SK-N-SH (cell line): ENCODE measurements at regions not wholly inside any gene's neighbourhood (a gene's known extent, or its start where the extent isn't known, plus 50 kb on each side); places are given as distances from the start of the nearest gene placed in this dataset.
"Not testable (repeated sequence)": the region's sequence is repeated elsewhere in the genome, so short reads cannot be mapped to it uniquely, and the experiment has no call there.

ENCODE experiments used
- CTCF ChIA-PET: fragments of 300-600, 350-600 bp; formaldehyde crosslinking; extraction: SDS; loops from one replicate; lab custom pipeline; 2021; lab: Yijun Ruan, JAX
- POLR2A ChIA-PET: fragments of 350-600 bp; sonication (Branson Sonifier 250); formaldehyde crosslinking; extraction: SDS; loops from one replicate; lab custom pipeline; 2020; ENCODE audit warnings: antibody characterized with exemption, inconsistent platforms; lab: Yijun Ruan, JAX
- DNase-seq: peaks from one replicate; pipeline ENCODE4 v3.0.0; 2012
- H2AFZ ChIP-seq: fragments of 200-600 bp; sonication (generic); 2 replicates; pipeline ENCODE4 v1.8.1; 2016; ENCODE audit warnings: antibody characterized with exemption, mild to moderate bottlenecking, low read depth
- H3F3A ChIP-seq: fragments of 200-600 bp; sonication (generic); replicated peaks from 2 replicates; pipeline ENCODE3; 2016; ENCODE audit warnings: antibody characterized with exemption, mild to moderate bottlenecking; ENCODE audit not compliant: insufficient read depth
- H3K27ac ChIP-seq, 2 experiments: fragments of 200-500 bp in 1 of 2; fragments of 200-600 bp in 1 of 2; sonication (Bioruptor generic) in 1 of 2; sonication (generic), shearing (Covaris generic) in 1 of 2; 2 replicates each; pipeline versions ENCODE4 v1.5.1 to v1.6.1; 2014 to 2016; ENCODE audit warnings: low read depth in 2 of 2, inconsistent platforms in 1 of 2, low read length in 1 of 2, mild to moderate bottlenecking in 1 of 2, mixed read lengths in 1 of 2
- H3K27me3 ChIP-seq: fragments of 200-600 bp; sonication (generic), shearing (Covaris generic); 2 replicates; pipeline ENCODE4 v1.6.1; 2016; ENCODE audit warnings: mixed run types; ENCODE audit not compliant: insufficient read depth
- H3K36me3 ChIP-seq, 2 experiments: fragments of 200-500 bp in 1 of 2; fragments of 200-600 bp in 1 of 2; sonication (Bioruptor generic) in 1 of 2; sonication (generic) in 1 of 2; replicated peaks in 1 of 2; 2 replicates each; pipeline versions ENCODE3 to v1.5.1; 2014 to 2016; ENCODE audit warnings: low read length in 1 of 2, mild to moderate bottlenecking in 1 of 2; ENCODE audit not compliant: insufficient read depth in 2 of 2, control insufficient read depth in 1 of 2
- H3K4me1 ChIP-seq, 2 experiments: fragments of 200-500 bp in 1 of 2; fragments of 200-600 bp in 1 of 2; sonication (Bioruptor generic) in 1 of 2; sonication (generic), shearing (Covaris generic) in 1 of 2; 2 replicates each; pipeline versions ENCODE4 v1.5.1 to v1.6.1; 2014 to 2016; ENCODE audit warnings: low read depth in 1 of 2, low read length in 1 of 2, mixed run types in 1 of 2; ENCODE audit not compliant: insufficient read depth in 2 of 2, control insufficient read depth in 1 of 2
- H3K4me2 ChIP-seq: fragments of 200-600 bp; sonication (generic), shearing (Covaris generic); 2 replicates; pipeline ENCODE4 v1.6.1; 2017; ENCODE audit warnings: mixed run types
- H3K4me3 ChIP-seq, 2 experiments: fragments of 200-500 bp in 1 of 2; fragments of 200-600 bp in 1 of 2; sonication (Bioruptor generic) in 1 of 2; sonication (generic), shearing (Covaris generic) in 1 of 2; 2 replicates each; pipeline versions ENCODE4 v1.5.1 to v1.8.1; 2014 to 2016; ENCODE audit warnings: low read depth in 2 of 2, inconsistent platforms in 1 of 2, low read length in 1 of 2, mild to moderate bottlenecking in 1 of 2, mixed read lengths in 1 of 2, moderate library complexity in 1 of 2
- H3K79me2 ChIP-seq: fragments of 200-600 bp; sonication (generic); 2 replicates; pipeline ENCODE4 v1.8.1; 2017; ENCODE audit warnings: mild to moderate bottlenecking; ENCODE audit not compliant: insufficient read depth
- H3K9ac ChIP-seq: fragments of 200-600 bp; sonication (generic); 2 replicates; pipeline ENCODE4 v1.6.1; 2017; ENCODE audit warnings: mixed run types
- H3K9me2 ChIP-seq: fragments of 200-600 bp; sonication (generic); 2 replicates; pipeline ENCODE4 v1.6.1; 2017; ENCODE audit warnings: mixed run types
- H3K9me3 ChIP-seq: fragments of 200-600 bp; sonication (generic); 2 replicates; pipeline ENCODE4 v1.6.1; 2017; ENCODE audit warnings: mixed run types, mild to moderate bottlenecking, moderate library complexity
- H4K20me1 ChIP-seq: fragments of 200-600 bp; sonication (generic); 2 replicates; pipeline ENCODE4 v1.6.1; 2017; ENCODE audit warnings: mild to moderate bottlenecking, mixed run types; ENCODE audit not compliant: insufficient read depth
- ELF1 ChIP-seq: IDR thresholded peaks from 2 replicates; pipeline ENCODE4 v1.4.0; 2012
- EP300 ChIP-seq, 2 experiments: IDR thresholded peaks; 2 replicates each; pipeline versions ENCODE4 v1.4.0 to v1.6.1; 2012; ENCODE audit warnings: borderline replicate concordance in 1 of 2, low read depth in 1 of 2, low read length in 1 of 2
- FOXJ3 ChIP-seq: sonication (generic); formaldehyde crosslinking; IDR thresholded peaks from 2 replicates; pipeline ENCODE4 v1.5.1; 2020; ENCODE audit warnings: mild to moderate bottlenecking, missing genetic modification reagents
- FOXM1 ChIP-seq: IDR thresholded peaks from 2 replicates; pipeline ENCODE4 v1.4.0; 2012; ENCODE audit warnings: low read depth, mild to moderate bottlenecking
- MEF2A ChIP-seq: IDR thresholded peaks from 2 replicates; pipeline ENCODE4 v1.4.0; 2012; ENCODE audit warnings: low read depth, borderline replicate concordance
- MXI1 ChIP-seq: IDR thresholded peaks from 2 replicates; pipeline ENCODE4 v1.6.1; 2012; ENCODE audit warnings: mild to moderate bottlenecking, low read depth, low read length, improper control_type of control experiment
- POLR2AphosphoS5 ChIP-seq: IDR thresholded peaks from 2 replicates; pipeline ENCODE4 v1.6.1; 2012; ENCODE audit warnings: low read depth, low read length
- RAD21 ChIP-seq: IDR thresholded peaks from 2 replicates; pipeline ENCODE4 v1.6.1; 2012; ENCODE audit warnings: mild to moderate bottlenecking, low read length
- RFX5 ChIP-seq: IDR thresholded peaks from 2 replicates; pipeline ENCODE4 v1.6.1; 2012; ENCODE audit warnings: mild to moderate bottlenecking, improper control_type of control experiment, low read length
- RXRA ChIP-seq: IDR thresholded peaks from 2 replicates; pipeline ENCODE4 v1.4.0; 2012; ENCODE audit warnings: low read depth, mild to moderate bottlenecking, borderline replicate concordance
- SMC3 ChIP-seq: IDR thresholded peaks from 2 replicates; pipeline ENCODE4 v1.6.1; 2012; ENCODE audit warnings: low read depth, low read length, improper control_type of control experiment
- TAF1 ChIP-seq: IDR thresholded peaks from 2 replicates; pipeline ENCODE4 v1.6.1; 2012; ENCODE audit warnings: low read depth, mild to moderate bottlenecking, low read length, moderate library complexity, borderline replicate concordance
- TEAD4 ChIP-seq: IDR thresholded peaks from 2 replicates; pipeline ENCODE4 v1.4.0; 2012; ENCODE audit warnings: mild to moderate bottlenecking, borderline replicate concordance; ENCODE audit not compliant: insufficient read depth
- USF2 ChIP-seq: fragments of 150-350 bp; IDR thresholded peaks from 2 replicates; pipeline ENCODE4 v1.6.1; 2017; ENCODE audit warnings: antibody characterized with exemption, low read length, low read depth, borderline replicate concordance
- WGBS: methylation state at CpG from one replicate; pipeline ENCODE4 v1.1.6; 2017; ENCODE audit warnings: low lambda C conversion rate; 5-methylcytosine and 5-hydroxymethylcytosine counted together
- TF ChIP-seq, protein P1 (sequence below): IDR thresholded peaks from 2 replicates; pipeline ENCODE4 v1.4.0; 2012; ENCODE audit warnings: low read depth, borderline replicate concordance
- TF ChIP-seq, protein P2 (sequence below): IDR thresholded peaks from 2 replicates; pipeline ENCODE4 v1.4.0; 2012; ENCODE audit warnings: low read depth, borderline replicate concordance
- TF ChIP-seq, protein P3 (sequence below): fragments of 200-600 bp; sonication (generic); IDR thresholded peaks from 2 replicates; pipeline ENCODE4 v1.6.1; 2017; ENCODE audit warnings: antibody characterized with exemption, mild to moderate bottlenecking, moderate library complexity
- TF ChIP-seq, protein P4 (sequence below): IDR thresholded peaks from 2 replicates; pipeline ENCODE4; 2012

GRCh38 chr7:91383905-91384274 is 119.7 kb downstream of the FZD1 start:
- ChIA-PET POLR2A (no interaction called here), CTCF (no interaction called here)
- Histone ChIP-seq H3K27me3 (no peaks in the 10 kb centered on the region), H3F3A (no peaks in the 10 kb centered on the region), H3K9ac (no peak overlapping the region), H2AFZ (no peak overlapping the region), H3K4me3 (no peak overlapping the region), H3K4me2 (no peak overlapping the region), H3K9me3 (no peaks in the 10 kb centered on the region), H3K4me1 (no peaks in the 10 kb centered on the region), H3K9me2 (no peaks in the 10 kb centered on the region), H3K36me3 (no peaks in the 10 kb centered on the region), H3K27ac (no peak overlapping the region), H3K79me2 (no peaks in the 10 kb centered on the region), H4K20me1 (no peaks in the 10 kb centered on the region)
- DNase-seq: no peak
- TF ChIP-seq EP300 (IDR thresholded peaks at IDR 0.05; ENCODE audit: borderline replicate concordance in 1 of 2, low read depth in 1 of 2, low read length in 1 of 2) (no peak), FOXJ3 (CRISPR knock-in tag) (no peak), RAD21 (no peak), USF2 (no peak), FOXM1 (no peak), POLR2AphosphoS5 (no peak), TAF1 (no peak), TEAD4 (no peak), ELF1 (no peak), RFX5 (no peak), MXI1 (no peak), RXRA (no peak), MEF2A (no peak), SMC3 (no peak)
- TF ChIP-seq, protein P1, sequence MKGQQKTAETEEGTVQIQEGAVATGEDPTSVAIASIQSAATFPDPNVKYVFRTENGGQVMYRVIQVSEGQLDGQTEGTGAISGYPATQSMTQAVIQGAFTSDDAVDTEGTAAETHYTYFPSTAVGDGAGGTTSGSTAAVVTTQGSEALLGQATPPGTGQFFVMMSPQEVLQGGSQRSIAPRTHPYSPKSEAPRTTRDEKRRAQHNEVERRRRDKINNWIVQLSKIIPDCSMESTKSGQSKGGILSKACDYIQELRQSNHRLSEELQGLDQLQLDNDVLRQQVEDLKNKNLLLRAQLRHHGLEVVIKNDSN: no peak
- TF ChIP-seq, protein P2, sequence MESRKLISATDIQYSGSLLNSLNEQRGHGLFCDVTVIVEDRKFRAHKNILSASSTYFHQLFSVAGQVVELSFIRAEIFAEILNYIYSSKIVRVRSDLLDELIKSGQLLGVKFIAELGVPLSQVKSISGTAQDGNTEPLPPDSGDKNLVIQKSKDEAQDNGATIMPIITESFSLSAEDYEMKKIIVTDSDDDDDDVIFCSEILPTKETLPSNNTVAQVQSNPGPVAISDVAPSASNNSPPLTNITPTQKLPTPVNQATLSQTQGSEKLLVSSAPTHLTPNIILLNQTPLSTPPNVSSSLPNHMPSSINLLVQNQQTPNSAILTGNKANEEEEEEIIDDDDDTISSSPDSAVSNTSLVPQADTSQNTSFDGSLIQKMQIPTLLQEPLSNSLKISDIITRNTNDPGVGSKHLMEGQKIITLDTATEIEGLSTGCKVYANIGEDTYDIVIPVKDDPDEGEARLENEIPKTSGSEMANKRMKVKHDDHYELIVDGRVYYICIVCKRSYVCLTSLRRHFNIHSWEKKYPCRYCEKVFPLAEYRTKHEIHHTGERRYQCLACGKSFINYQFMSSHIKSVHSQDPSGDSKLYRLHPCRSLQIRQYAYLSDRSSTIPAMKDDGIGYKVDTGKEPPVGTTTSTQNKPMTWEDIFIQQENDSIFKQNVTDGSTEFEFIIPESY: no peak
- TF ChIP-seq, protein P3, sequence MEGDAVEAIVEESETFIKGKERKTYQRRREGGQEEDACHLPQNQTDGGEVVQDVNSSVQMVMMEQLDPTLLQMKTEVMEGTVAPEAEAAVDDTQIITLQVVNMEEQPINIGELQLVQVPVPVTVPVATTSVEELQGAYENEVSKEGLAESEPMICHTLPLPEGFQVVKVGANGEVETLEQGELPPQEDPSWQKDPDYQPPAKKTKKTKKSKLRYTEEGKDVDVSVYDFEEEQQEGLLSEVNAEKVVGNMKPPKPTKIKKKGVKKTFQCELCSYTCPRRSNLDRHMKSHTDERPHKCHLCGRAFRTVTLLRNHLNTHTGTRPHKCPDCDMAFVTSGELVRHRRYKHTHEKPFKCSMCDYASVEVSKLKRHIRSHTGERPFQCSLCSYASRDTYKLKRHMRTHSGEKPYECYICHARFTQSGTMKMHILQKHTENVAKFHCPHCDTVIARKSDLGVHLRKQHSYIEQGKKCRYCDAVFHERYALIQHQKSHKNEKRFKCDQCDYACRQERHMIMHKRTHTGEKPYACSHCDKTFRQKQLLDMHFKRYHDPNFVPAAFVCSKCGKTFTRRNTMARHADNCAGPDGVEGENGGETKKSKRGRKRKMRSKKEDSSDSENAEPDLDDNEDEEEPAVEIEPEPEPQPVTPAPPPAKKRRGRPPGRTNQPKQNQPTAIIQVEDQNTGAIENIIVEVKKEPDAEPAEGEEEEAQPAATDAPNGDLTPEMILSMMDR: no peak
- TF ChIP-seq, protein P4, sequence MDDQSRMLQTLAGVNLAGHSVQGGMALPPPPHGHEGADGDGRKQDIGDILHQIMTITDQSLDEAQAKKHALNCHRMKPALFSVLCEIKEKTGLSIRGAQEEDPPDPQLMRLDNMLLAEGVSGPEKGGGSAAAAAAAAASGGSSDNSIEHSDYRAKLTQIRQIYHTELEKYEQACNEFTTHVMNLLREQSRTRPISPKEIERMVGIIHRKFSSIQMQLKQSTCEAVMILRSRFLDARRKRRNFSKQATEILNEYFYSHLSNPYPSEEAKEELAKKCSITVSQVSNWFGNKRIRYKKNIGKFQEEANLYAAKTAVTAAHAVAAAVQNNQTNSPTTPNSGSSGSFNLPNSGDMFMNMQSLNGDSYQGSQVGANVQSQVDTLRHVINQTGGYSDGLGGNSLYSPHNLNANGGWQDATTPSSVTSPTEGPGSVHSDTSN: no peak

DNA sequence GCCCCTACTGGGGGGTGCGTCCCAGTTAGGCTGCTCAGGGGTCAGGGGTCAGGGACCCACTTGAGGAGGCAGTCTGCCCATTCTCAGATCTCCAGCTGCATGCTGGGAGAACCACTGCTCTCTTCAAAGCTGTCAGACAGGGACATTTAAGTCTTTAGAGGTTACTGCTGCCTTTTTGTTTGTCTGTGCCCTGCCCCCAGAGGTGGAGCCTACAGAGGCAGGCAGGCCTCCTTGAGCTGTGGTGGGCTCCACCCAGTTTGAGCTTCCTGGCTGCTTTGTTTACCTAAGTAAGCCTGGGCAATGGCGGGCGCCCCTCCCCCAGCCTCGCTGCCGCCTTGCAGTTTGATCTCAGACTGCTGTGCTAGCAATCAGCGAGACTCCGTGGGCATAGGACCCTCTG is 130.5 kb downstream of the FZD1 start:
- CTCF ChIA-PET, H3K9me2 ChIP-seq, H3K9ac ChIP-seq, H3K36me3 ChIP-seq, POLR2A ChIA-PET, H3K27ac ChIP-seq, H4K20me1 ChIP-seq, H3K27me3 ChIP-seq, H3F3A ChIP-seq, DNase-seq, H3K4me3 ChIP-seq, H2AFZ ChIP-seq, H3K4me1 ChIP-seq, H3K4me2 ChIP-seq, H3K79me2 ChIP-seq, H3K9me3 ChIP-seq: not testable (repeated sequence)
- WGBS: 60% methylated on average over 6 of the region's 7 CpGs

DNA sequence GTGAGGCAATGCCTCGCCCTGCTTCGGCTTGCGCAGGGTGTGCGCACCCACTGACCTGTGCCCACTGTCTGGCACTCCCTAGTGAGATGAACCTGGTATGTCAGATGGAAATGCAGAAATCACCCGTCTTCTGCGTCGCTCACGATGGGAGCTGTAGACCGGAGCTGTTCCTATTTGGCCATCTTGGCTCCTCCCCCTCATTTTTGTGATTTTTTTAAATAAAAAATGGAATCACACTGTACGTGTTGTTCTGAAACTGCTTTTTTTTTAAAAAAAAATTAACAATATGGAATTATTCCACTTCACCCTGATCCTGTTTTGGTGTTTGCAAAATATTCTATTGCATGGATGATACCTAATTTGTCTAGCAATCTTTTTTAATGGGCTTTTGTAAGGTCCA is 131.1 kb downstream of the FZD1 start:
- H3K4me2 ChIP-seq, H3K36me3 ChIP-seq, H3K4me1 ChIP-seq, H3K9me2 ChIP-seq, H3K9ac ChIP-seq, CTCF ChIA-PET, POLR2A ChIA-PET, H3K9me3 ChIP-seq, H3K79me2 ChIP-seq, H3K4me3 ChIP-seq, H3F3A ChIP-seq, H4K20me1 ChIP-seq, H2AFZ ChIP-seq, DNase-seq, H3K27me3 ChIP-seq, H3K27ac ChIP-seq: not testable (repeated sequence)
- WGBS: 67% methylated on average over 10 of the region's 10 CpGs
